BE2C (cell line): ENCODE measurements at regions not wholly inside any gene's neighbourhood (a gene's known extent, or its start where the extent isn't known, plus 50 kb on each side); places are given as distances from the start of the nearest gene placed in this dataset.
"Not testable (repeated sequence)": the region's sequence is repeated elsewhere in the genome, so short reads cannot be mapped to it uniquely, and the experiment has no call there.

Source experiments
- DNase-seq: peaks from one replicate; pipeline ENCODE4 v3.0.0-alpha.2; 2020
- H3K27me3 ChIP-seq: fragments of 250-450 bp; sonication (Bioruptor Pico); 2 replicates; pipeline ENCODE4 v1.5.1; 2020; ENCODE audit warnings: mild to moderate bottlenecking
- H3K36me3 ChIP-seq: fragments of 250-450 bp; sonication (Bioruptor Pico); 2 replicates; pipeline ENCODE4 v1.5.1; 2020; ENCODE audit warnings: mild to moderate bottlenecking
- H3K4me1 ChIP-seq: fragments of 250-450 bp; sonication (Bioruptor Pico); 2 replicates; pipeline ENCODE4 v1.5.1; 2020
- H3K4me3 ChIP-seq: 2 replicates; pipeline ENCODE4 v1.5.1; 2011; ENCODE audit warnings: low read depth, low read length
- H3K9me3 ChIP-seq: fragments of 250-450 bp; sonication (Bioruptor Pico); 2 replicates; pipeline ENCODE4 v1.5.1; 2020
- CTCF ChIP-seq: IDR thresholded peaks from 2 replicates; pipeline ENCODE4 v1.5.1; 2012; ENCODE audit warnings: mild to moderate bottlenecking, low read depth, low read length

GRCh38 chr11:81192516-81192915 lies 1541.1 kb downstream of the FAM181B start:
- Histone ChIP-seq H3K4me1 (no peaks in the 10 kb centered on the region), H3K9me3 (no peaks in the 10 kb centered on the region)

GRCh38 chr11:81190546-81190945 lies 1543.1 kb downstream of the FAM181B start:
- Histone ChIP-seq H3K27me3 (no peaks in the 10 kb centered on the region), H3K4me1 (no peaks in the 10 kb centered on the region), H3K4me3 (no peak overlapping the region), H3K36me3 (no peaks in the 10 kb centered on the region), H3K9me3 (no peaks in the 10 kb centered on the region)
- no peak for DNase-seq
- no peak for TF ChIP-seq CTCF

More at GRCh38 chr11:81192516-81192915, 1541.1 kb downstream of the FAM181B start:
- H3K27me3 ChIP-seq = no peaks in the 10 kb centered on the region
- no peak for DNase-seq
- H3K4me3 ChIP-seq = no peak overlapping the region
- TF ChIP-seq CTCF = no peak
- H3K36me3 ChIP-seq = no peaks in the 10 kb centered on the region

GRCh38 chr11:81187033-81187432 lies 1546.6 kb downstream of the FAM181B start:
- not testable (repeated sequence) for H3K4me3 ChIP-seq, H3K9me3 ChIP-seq, H3K4me1 ChIP-seq, H3K27me3 ChIP-seq, DNase-seq, H3K36me3 ChIP-seq

GRCh38 chr11:81174646-81175330 lies 1558.9 kb downstream of the FAM181B start:
- no peaks in the 10 kb centered on the region for H3K36me3 ChIP-seq
- H3K4me1 ChIP-seq = no peaks in the 10 kb centered on the region
- H3K9me3 ChIP-seq = no peaks in the 10 kb centered on the region
- no peak for TF ChIP-seq CTCF
- no peak for DNase-seq
- H3K27me3 ChIP-seq = no peaks in the 10 kb centered on the region
- H3K4me3 ChIP-seq = no peak overlapping the region

- no peak overlapping the region for H3K4me3 ChIP-seq
- no peaks in the 10 kb centered on the region for H3K9me3 ChIP-seq
- no peaks in the 10 kb centered on the region for H3K27me3 ChIP-seq
- no peaks in the 10 kb centered on the region for H3K36me3 ChIP-seq
- H3K4me1 ChIP-seq = no peaks in the 10 kb centered on the region
- no peak for DNase-seq
- no peak for TF ChIP-seq CTCF
Observed at GRCh38 chr11:81165164-81165563, 1568.5 kb downstream of the FAM181B start.

GRCh38 chr11:81159900-81160299 lies 1573.8 kb downstream of the FAM181B start:
- no peaks in the 10 kb centered on the region for H3K27me3 ChIP-seq
- no peak overlapping the region for H3K4me3 ChIP-seq
- H3K9me3 ChIP-seq = no peaks in the 10 kb centered on the region
- no peaks in the 10 kb centered on the region for H3K4me1 ChIP-seq
- no peaks in the 10 kb centered on the region for H3K36me3 ChIP-seq
- no peak for TF ChIP-seq CTCF
- DNase-seq = no peak
